ENCODE measurements at regions not wholly inside any gene's neighbourhood (a gene's known extent, or its start where the extent isn't known, plus 50 kb on each side); places are given as distances from the start of the nearest gene placed in this dataset.

DNA sequence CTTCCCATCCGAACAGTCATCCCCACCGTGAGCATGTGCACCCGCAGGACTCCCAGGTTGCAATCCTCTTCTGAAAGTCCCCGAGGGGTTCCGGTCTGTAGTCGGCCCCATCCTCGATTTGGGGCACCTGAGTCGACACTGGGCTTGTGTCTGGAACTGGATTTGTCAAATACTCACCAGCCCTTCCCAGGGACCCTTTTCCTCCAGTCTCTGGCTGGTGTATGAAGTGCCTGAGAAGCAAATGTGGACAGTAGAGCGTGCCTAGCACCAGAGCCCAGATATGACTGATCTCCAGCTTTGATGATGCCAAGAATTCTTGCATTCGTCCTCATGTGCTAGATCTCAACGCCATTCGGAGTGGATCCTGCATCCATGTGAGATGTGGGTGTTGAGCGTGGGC is 132.5 kb upstream of the ADARB2 start:
- H3K4me3 ChIP-seq (ENCODE audit: low read depth, low read length), result no peak overlapping the region
- TF ChIP-seq, protein P1, sequence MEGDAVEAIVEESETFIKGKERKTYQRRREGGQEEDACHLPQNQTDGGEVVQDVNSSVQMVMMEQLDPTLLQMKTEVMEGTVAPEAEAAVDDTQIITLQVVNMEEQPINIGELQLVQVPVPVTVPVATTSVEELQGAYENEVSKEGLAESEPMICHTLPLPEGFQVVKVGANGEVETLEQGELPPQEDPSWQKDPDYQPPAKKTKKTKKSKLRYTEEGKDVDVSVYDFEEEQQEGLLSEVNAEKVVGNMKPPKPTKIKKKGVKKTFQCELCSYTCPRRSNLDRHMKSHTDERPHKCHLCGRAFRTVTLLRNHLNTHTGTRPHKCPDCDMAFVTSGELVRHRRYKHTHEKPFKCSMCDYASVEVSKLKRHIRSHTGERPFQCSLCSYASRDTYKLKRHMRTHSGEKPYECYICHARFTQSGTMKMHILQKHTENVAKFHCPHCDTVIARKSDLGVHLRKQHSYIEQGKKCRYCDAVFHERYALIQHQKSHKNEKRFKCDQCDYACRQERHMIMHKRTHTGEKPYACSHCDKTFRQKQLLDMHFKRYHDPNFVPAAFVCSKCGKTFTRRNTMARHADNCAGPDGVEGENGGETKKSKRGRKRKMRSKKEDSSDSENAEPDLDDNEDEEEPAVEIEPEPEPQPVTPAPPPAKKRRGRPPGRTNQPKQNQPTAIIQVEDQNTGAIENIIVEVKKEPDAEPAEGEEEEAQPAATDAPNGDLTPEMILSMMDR (IDR thresholded peaks at IDR 0.05; ENCODE audit: low read depth, low read length), result no peak

DNA sequence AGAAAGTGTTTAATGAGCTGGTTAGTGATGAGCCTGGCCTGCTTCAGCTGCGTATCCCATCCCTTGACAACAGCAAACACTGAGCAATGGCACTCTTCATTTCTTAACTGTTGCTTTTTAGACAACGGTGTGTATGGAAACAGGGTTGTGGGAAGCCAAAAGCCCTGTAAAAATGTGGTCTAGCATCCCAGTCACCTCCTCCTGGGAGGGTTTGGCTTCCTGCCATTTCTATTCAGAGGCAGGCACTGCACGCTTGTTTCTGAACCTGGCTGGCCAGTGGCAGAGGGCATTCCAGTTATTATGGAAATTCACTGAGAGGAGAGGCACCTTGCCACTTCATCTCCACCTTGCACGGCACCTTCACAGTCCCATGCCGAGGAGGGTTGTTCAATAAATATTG is 123.0 kb upstream of the ADARB2 start:
- TF ChIP-seq, protein P1 (IDR thresholded peaks at IDR 0.05; ENCODE audit: low read depth, low read length), result no peak
- no peak overlapping the region for H3K4me3 ChIP-seq (ENCODE audit: low read depth, low read length)

DNA sequence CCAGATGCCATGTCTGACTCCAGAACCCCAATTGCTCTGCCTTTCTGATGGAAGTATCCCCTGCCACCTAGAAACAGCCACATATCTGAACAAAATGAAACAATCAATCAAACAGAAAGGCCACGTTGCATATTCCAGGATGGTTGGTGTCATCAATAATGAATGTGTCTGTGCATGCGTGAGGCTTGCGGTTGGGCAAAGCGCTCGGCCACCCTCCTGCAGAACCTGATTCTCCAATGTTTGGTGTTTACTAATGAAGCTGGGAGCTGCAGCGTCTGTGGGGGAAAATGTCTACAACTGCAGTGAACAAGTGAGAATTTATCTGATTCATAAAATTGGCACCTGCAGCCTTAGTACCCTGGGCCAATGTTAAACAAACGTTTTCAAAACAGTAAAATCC is 121.2 kb upstream of the ADARB2 start:
- no peak overlapping the region for H3K4me3 ChIP-seq (ENCODE audit: low read depth, low read length)
- TF ChIP-seq, protein P1 (IDR thresholded peaks at IDR 0.05; ENCODE audit: low read depth, low read length), result no peak

DNA sequence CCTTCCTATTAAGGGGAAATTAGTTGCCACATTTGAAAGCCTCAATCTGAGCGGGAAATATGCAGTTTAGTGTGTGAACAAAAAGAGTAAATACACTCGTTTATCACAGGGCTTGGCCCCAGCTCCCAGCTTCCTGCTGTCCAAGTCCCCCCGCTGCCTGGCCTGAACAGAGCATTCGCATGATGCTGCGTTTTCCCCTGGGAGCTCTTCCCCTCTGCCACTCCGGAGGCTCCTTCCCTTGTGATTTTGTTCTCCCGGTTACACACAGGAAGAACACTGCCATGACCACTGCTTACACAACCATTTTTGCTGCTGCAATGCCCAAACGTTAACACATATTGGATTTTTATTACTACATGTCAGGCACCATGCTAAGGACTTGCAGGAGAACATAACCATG is 120.7 kb upstream of the ADARB2 start:
- TF ChIP-seq, protein P1 (IDR thresholded peaks at IDR 0.05; ENCODE audit: low read depth, low read length), result no peak
- H3K4me3 ChIP-seq (ENCODE audit: low read depth, low read length), result no peak overlapping the region

DNA sequence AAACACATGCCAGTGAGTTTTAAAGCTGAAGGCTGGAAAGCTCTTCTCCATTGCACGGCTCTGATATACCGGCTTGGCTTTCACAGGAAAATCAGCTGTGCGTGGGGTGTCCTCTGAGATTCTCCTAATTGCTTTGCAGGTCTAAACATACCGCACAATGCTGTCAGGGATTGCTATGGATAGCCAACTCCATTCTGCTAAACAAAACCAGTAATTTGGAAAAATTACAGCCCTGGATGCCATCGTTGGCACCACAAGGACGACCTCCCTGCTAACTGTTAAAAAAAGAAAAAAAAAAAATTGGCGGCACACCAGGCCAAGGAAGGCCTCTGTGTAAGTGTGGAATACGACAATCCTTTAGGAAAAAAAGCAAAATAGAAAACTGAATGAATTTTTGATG is 118.6 kb upstream of the ADARB2 start:
- TF ChIP-seq, protein P1 (IDR thresholded peaks at IDR 0.05; ENCODE audit: low read depth, low read length), result no peak
- H3K4me3 ChIP-seq (ENCODE audit: low read depth, low read length), result no peak overlapping the region

DNA sequence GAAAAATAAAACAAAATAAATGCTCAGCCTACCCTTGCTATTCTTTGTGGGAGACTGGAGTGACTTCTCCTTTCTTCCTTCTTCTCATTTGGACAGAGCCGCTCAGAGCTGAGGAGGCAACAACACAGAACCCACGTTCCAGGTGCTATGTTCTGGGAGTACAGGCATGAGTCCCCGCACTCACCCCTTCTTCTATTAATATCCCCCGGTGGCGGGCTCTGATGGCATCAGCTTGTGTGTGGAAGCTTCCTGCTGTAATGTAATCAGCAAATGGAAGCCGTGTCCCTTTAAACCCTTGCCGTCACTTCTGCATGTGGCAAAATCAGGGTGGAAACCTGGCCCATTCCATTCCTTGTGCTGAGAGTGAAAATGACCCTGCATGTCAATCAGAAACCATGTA is 116.9 kb upstream of the ADARB2 start:
- H3K4me3 ChIP-seq (ENCODE audit: low read depth, low read length), result no peak overlapping the region
- TF ChIP-seq, protein P1 (IDR thresholded peaks at IDR 0.05; ENCODE audit: low read depth, low read length), result no peak

DNA sequence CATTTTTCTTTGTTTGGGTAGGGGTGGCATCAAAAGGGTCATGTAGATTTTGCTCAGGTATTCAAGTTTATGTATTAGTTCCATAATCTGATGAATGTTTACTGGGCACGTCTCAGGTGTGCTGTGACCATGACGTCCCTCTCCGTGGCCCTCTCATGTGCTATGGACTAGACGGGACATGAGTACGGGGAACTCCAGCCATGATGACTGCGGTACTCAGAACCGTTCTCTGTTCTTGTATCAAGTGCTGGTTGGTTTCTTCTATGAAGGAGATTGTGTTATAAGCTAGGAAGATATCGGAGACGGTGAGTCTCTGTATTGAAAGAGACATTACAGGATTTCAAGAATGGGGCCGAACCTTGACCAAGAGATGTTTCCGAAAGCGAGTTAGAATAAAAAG is 116.5 kb upstream of the ADARB2 start:
- no peak overlapping the region for H3K4me3 ChIP-seq (ENCODE audit: low read depth, low read length)
- TF ChIP-seq, protein P1 (IDR thresholded peaks at IDR 0.05; ENCODE audit: low read depth, low read length), result no peak

All from WI38 (cell line).